ENCODE measurements at regions not wholly inside any gene's neighbourhood (a gene's known extent, or its start where the extent isn't known, plus 50 kb on each side); places are given as distances from the start of the nearest gene placed in this dataset.

DNA sequence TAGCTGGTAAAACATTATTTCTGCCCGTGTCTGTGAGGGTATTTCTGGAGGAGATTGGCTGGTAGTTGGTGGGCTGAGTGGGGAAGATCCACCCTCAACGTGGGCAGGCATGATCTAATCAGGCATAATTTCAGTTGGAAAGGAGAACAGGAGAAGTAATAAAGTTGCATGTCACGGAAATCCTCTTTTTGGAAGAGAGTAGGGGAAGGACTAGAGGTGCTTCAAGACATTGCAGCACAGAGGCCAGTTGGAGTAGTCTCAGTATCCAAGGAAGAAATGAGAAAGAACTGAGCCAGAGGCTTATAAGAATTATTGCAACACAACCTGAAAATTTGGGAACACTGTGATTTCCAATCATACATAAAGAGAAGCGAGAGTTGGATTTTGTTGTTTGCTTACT, 1155.1 kb downstream of the FAM181B start:
- TF ChIP-seq, protein P1, sequence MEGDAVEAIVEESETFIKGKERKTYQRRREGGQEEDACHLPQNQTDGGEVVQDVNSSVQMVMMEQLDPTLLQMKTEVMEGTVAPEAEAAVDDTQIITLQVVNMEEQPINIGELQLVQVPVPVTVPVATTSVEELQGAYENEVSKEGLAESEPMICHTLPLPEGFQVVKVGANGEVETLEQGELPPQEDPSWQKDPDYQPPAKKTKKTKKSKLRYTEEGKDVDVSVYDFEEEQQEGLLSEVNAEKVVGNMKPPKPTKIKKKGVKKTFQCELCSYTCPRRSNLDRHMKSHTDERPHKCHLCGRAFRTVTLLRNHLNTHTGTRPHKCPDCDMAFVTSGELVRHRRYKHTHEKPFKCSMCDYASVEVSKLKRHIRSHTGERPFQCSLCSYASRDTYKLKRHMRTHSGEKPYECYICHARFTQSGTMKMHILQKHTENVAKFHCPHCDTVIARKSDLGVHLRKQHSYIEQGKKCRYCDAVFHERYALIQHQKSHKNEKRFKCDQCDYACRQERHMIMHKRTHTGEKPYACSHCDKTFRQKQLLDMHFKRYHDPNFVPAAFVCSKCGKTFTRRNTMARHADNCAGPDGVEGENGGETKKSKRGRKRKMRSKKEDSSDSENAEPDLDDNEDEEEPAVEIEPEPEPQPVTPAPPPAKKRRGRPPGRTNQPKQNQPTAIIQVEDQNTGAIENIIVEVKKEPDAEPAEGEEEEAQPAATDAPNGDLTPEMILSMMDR (IDR thresholded peaks at IDR 0.05) = no peak
- TF ChIP-seq POLR2AphosphoS5 (IDR thresholded peaks at IDR 0.05) = no peak
- no peak for TF ChIP-seq EP300 (IDR thresholded peaks at IDR 0.05)
